ENCODE measurements at regions not wholly inside any gene's neighbourhood (a gene's known extent, or its start where the extent isn't known, plus 50 kb on each side); places are given as distances from the start of the nearest gene placed in this dataset.

- Histone ChIP-seq H3K9me3 (ENCODE audit: low read length) (no peaks in the 10 kb centered on the region), H3K27ac (ENCODE audit: extremely low read length, insufficient read depth, low read length) (no peak overlapping the region), H3K4me3 (replicated peaks in 1 of 3; ENCODE audit: insufficient read depth in 1 of 3, low read depth in 2 of 3, low read length in 3 of 3) (no peak overlapping the region), H4K20me1 (ENCODE audit: insufficient read depth, low read length) (no peaks in the 10 kb centered on the region), H3K79me2 (ENCODE audit: insufficient read depth, low read length) (no peaks in the 10 kb centered on the region), H3K4me2 (ENCODE audit: low read depth, low read length) (no peak overlapping the region), H3K36me3 (replicated peaks in 1 of 2; ENCODE audit: control insufficient read depth in 1 of 2, insufficient read depth in 2 of 2, low read length in 2 of 2) (no peaks in the 10 kb centered on the region), H3K27me3 (ENCODE audit: control insufficient read depth in 1 of 2, insufficient read depth in 2 of 2, low read length in 2 of 2) (no peaks in the 10 kb centered on the region), H3K4me1 (ENCODE audit: insufficient read depth, low read length) (no peaks in the 10 kb centered on the region), H3K9ac (ENCODE audit: insufficient read depth, low read depth, low read length) (no peak overlapping the region), H2AFZ (ENCODE audit: low read length) (no peak overlapping the region)
- CTCF ChIA-PET (ENCODE audit: low intra/inter-chr PET ratio, low total read pairs): no interaction called here
- in situ Hi-C loops (cut with HindIII; ENCODE audit: extremely low pct_ligation_motif_present, low pct_unique_long_range_greater_than_20kb) (no loop called here), intact Hi-C loops (cut with micrococcal nuclease; ENCODE audit: unreplicated experiment) (no loop called here)
- no TSS peak for BruUV-seq (replicated peaks)
- DNase-seq (ENCODE audit: low spot score) (no peak), ATAC-seq (no peak), FAIRE-seq (no peak)
- POLR2A ChIA-PET: no interaction called here
- WGBS (ENCODE audit: low lambda C conversion rate): 12% methylated on average over 10 of the region's 10 CpGs
- TF ChIP-seq E2F2 (CRISPR knock-in tag; IDR thresholded peaks at IDR 0.05; ENCODE audit: borderline replicate concordance): no peak
Measured at GRCh38 chr5:167008705-167009104, 1282.7 kb upstream of the WWC1 start.

GRCh38 chr5:167011196-167011595 is 1280.2 kb upstream of the WWC1 start:
- Histone ChIP-seq H2AFZ (ENCODE audit: low read length) (no peak overlapping the region), H3K9me3 (ENCODE audit: low read length) (no peaks in the 10 kb centered on the region), H3K27me3 (ENCODE audit: control insufficient read depth in 1 of 2, insufficient read depth in 2 of 2, low read length in 2 of 2) (no peaks in the 10 kb centered on the region), H3K4me2 (ENCODE audit: low read depth, low read length) (no peak overlapping the region), H4K20me1 (ENCODE audit: insufficient read depth, low read length) (no peaks in the 10 kb centered on the region), H3K79me2 (ENCODE audit: insufficient read depth, low read length) (no peaks in the 10 kb centered on the region), H3K27ac (ENCODE audit: extremely low read length, insufficient read depth, low read length) (no peak overlapping the region), H3K36me3 (replicated peaks in 1 of 2; ENCODE audit: control insufficient read depth in 1 of 2, insufficient read depth in 2 of 2, low read length in 2 of 2) (no peaks in the 10 kb centered on the region), H3K4me3 (replicated peaks in 1 of 3; ENCODE audit: insufficient read depth in 1 of 3, low read depth in 2 of 3, low read length in 3 of 3) (no peak overlapping the region), H3K4me1 (ENCODE audit: insufficient read depth, low read length) (no peaks in the 10 kb centered on the region), H3K9ac (ENCODE audit: insufficient read depth, low read depth, low read length) (no peak overlapping the region)
- in situ Hi-C loops (cut with HindIII; ENCODE audit: extremely low pct_ligation_motif_present, low pct_unique_long_range_greater_than_20kb): no loop called here
- intact Hi-C loops (cut with micrococcal nuclease; ENCODE audit: unreplicated experiment): no loop called here
- CTCF ChIA-PET (ENCODE audit: low intra/inter-chr PET ratio, low total read pairs): no interaction called here
- FAIRE-seq (no peak), DNase-seq (ENCODE audit: low spot score) (no peak), ATAC-seq (no peak)
- TF ChIP-seq KDM2A (CRISPR knock-in tag; IDR thresholded peaks at IDR 0.05; ENCODE audit: borderline replicate concordance, low read depth) (no peak), REXO4 (CRISPR knock-in tag; IDR thresholded peaks at IDR 0.05; ENCODE audit: borderline replicate concordance) (no peak), AKAP8 (CRISPR knock-in tag; IDR thresholded peaks at IDR 0.05) (no peak), ZBTB1 (CRISPR knock-in tag; IDR thresholded peaks at IDR 0.05; ENCODE audit: borderline replicate concordance) (no peak), BRCA1 (CRISPR knock-in tag; IDR thresholded peaks at IDR 0.05) (no peak), EED (CRISPR knock-in tag; IDR thresholded peaks at IDR 0.05) (no peak), HMGXB3 (CRISPR knock-in tag; IDR thresholded peaks at IDR 0.05; ENCODE audit: borderline replicate concordance) (no peak)
- POLR2A ChIA-PET: no interaction called here
- BruUV-seq (replicated peaks): no TSS peak
- 0% methylated on average over 2 of the region's 2 CpGs for WGBS (ENCODE audit: low lambda C conversion rate)
